K562 (cell line): ENCODE measurements at regions not wholly inside any gene's neighbourhood (a gene's known extent, or its start where the extent isn't known, plus 50 kb on each side); places are given as distances from the start of the nearest gene placed in this dataset.
A peak's percentile ranks its signal among the peaks of the same experiment; 100 is the strongest.

Experiments
- ATAC-seq: fragments of 200-7000 bp; cut with Tn5 transposase; 3 replicates; pipeline ENCODE4 v1.9.1; 2020; ENCODE audit warnings: moderate library complexity
- BruUV-seq: library from RNA; stranded (reverse); fragments of 400-500 nt; replicated peaks from 2 replicates; lab custom pipeline; 2021; lab: Mats Ljungman, UMichigan
- CTCF ChIA-PET: fragments of 300-600 bp; formaldehyde crosslinking; extraction: SDS; loops from one replicate; lab custom pipeline; 2021; ENCODE audit warnings: low intra/inter-chr PET ratio; lab: Yijun Ruan, JAX
- POLR2A ChIA-PET: fragments of 300-600, 350-650 bp; sonication (Branson Sonifier 250); formaldehyde crosslinking; extraction: SDS; loops from one replicate; lab custom pipeline; 2021; ENCODE audit warnings: antibody characterized with exemption, inconsistent platforms; lab: Yijun Ruan, JAX
- DNase-seq, 4 experiments: peaks; one replicate each; pipeline versions ENCODE4 v3.0.0 to v3.0.0-alpha.2; 2011 to 2018; ENCODE audit warnings: low spot score in 3 of 4, mixed read lengths in 3 of 4; ENCODE audit errors: extremely low read depth in 1 of 4
- FAIRE-seq: peaks from 2 replicates; lab custom pipeline; 2011; peaks lifted over from hg19 to GRCh38; lab: Jason Lieb, UNC
- H2AFZ ChIP-seq: 2 replicates; pipeline ENCODE4 v1.6.0; 2011; ENCODE audit warnings: low read depth, low read length, control low read depth, inconsistent platforms
- H3K27ac ChIP-seq: fragments of 200-600 bp; 3 replicates; pipeline ENCODE4 v1.8.0; 2011; ENCODE audit warnings: low read depth, mild to moderate bottlenecking, control low read depth, inconsistent platforms, low read length, moderate library complexity, mixed read lengths; ENCODE audit errors: extremely low read depth
- H3K27me3 ChIP-seq, 2 experiments: fragments of 300-600 bp in 1 of 2; 2 replicates in 1 of 2; 3 replicates in 1 of 2; pipeline versions ENCODE4 v1.6.0 to v1.8.0; 2011; ENCODE audit warnings: inconsistent platforms in 2 of 2, low read length in 2 of 2, mild to moderate bottlenecking in 1 of 2, mixed read lengths in 1 of 2, moderate library complexity in 1 of 2; ENCODE audit not compliant: control insufficient read depth in 2 of 2, insufficient read depth in 2 of 2
- H3K36me3 ChIP-seq: fragments of 300-600 bp; 3 replicates; pipeline ENCODE4 v1.8.0; 2011; ENCODE audit warnings: mild to moderate bottlenecking, low read length, inconsistent platforms; ENCODE audit not compliant: control insufficient read depth, insufficient read depth
- H3K4me1 ChIP-seq, 2 experiments: fragments of 200-600 bp in 1 of 2; replicated peaks in 1 of 2; 2 replicates in 1 of 2; 3 replicates in 1 of 2; pipeline versions ENCODE4 v1.5.1 to v1.8.0; 2011; ENCODE audit warnings: inconsistent platforms in 2 of 2, low read length in 2 of 2, mild to moderate bottlenecking in 1 of 2, mixed read lengths in 1 of 2, moderate library complexity in 1 of 2; ENCODE audit not compliant: control insufficient read depth in 2 of 2, insufficient read depth in 2 of 2
- H3K4me2 ChIP-seq: 2 replicates; pipeline ENCODE4 v1.6.1; 2011; ENCODE audit warnings: low read length, control low read depth, inconsistent platforms, mixed read lengths; ENCODE audit not compliant: insufficient read depth
- H3K4me3 ChIP-seq: fragments of 200-600 bp; sonication (generic), shearing (Covaris generic); 2 replicates; pipeline ENCODE4 v1.5.1; 2016; ENCODE audit warnings: control low read depth, inconsistent platforms
- H3K79me2 ChIP-seq: fragments of 200-600 bp; 3 replicates; pipeline ENCODE4 v1.8.0; 2011; ENCODE audit warnings: low read length, inconsistent platforms; ENCODE audit not compliant: control insufficient read depth, insufficient read depth
- H3K9ac ChIP-seq, 2 experiments: 2 replicates each; pipeline versions ENCODE4 v1.6.0 to v1.6.1; 2011; ENCODE audit warnings: low read depth in 2 of 2, low read length in 2 of 2, control low read depth in 1 of 2, inconsistent platforms in 1 of 2, mild to moderate bottlenecking in 1 of 2, mixed read lengths in 1 of 2; ENCODE audit not compliant: insufficient read depth in 1 of 2
- H3K9me1 ChIP-seq: one replicate; pipeline ENCODE4 v1.6.0; 2011; ENCODE audit warnings: inconsistent platforms, mild to moderate bottlenecking, low read length, moderate library complexity; ENCODE audit not compliant: control insufficient read depth, insufficient read depth
- H3K9me3 ChIP-seq: replicated peaks from 2 replicates; pipeline ENCODE4 v1.5.1; 2011; ENCODE audit warnings: low read depth, low read length, inconsistent platforms; ENCODE audit not compliant: control insufficient read depth, insufficient read depth
- H4K20me1 ChIP-seq: replicated peaks from 2 replicates; pipeline ENCODE4 v1.6.1; 2011; ENCODE audit warnings: low read length, inconsistent platforms, mixed read lengths; ENCODE audit not compliant: control insufficient read depth, insufficient read depth
- ATF3 ChIP-seq, 2 experiments: fragments of 450-650 bp in 1 of 2; sonication (generic) in 1 of 2; formaldehyde crosslinking in 1 of 2; IDR thresholded peaks in 1 of 2; conservative IDR thresholded peaks in 1 of 2; 2 replicates each; pipeline versions ENCODE4 v1.6.1 to v1.8.1; 2016 to 2023; ENCODE audit warnings: mild to moderate bottlenecking in 2 of 2, moderate library complexity in 2 of 2, inconsistent platforms in 1 of 2, missing genetic modification reagents in 1 of 2
- E2F4 ChIP-seq: sonication (generic); formaldehyde crosslinking; IDR thresholded peaks from 2 replicates; pipeline ENCODE4 v1.8.0; 2022; ENCODE audit warnings: mild to moderate bottlenecking, low read depth, missing genetic modification reagents
- PCBP2 ChIP-seq: fragments of 200-400 bp; formaldehyde crosslinking; IDR thresholded peaks from 2 replicates; pipeline ENCODE4 v1.6.1; 2018; ENCODE audit warnings: low read length, low read depth, mild to moderate bottlenecking, moderate library complexity; ENCODE audit not compliant: poor library complexity, severe bottlenecking
- SP1 ChIP-seq: sonication (generic); formaldehyde crosslinking; IDR thresholded peaks from 2 replicates; pipeline ENCODE4 v1.8.1; 2022; ENCODE audit warnings: mild to moderate bottlenecking, missing genetic modification reagents
- in situ Hi-C: fragments of 300-500 bp; cut with MboI; formaldehyde crosslinking; loops from 4 replicates; pipeline ENCODE4 v1.15.0; 2018; ENCODE audit warnings: inconsistent platforms, mixed read lengths
- intact Hi-C: fragments of 100-400 bp; cut with micrococcal nuclease; formaldehyde crosslinking; loops from 2 replicates; pipeline ENCODE4 v1.14.2; 2022

GRCh38 chr6:137808191-137808590 lies 58.9 kb upstream of the TNFAIP3 start:
- in situ Hi-C loops, result loop anchor here (10.0 kb wide), 1 partner anchor 137 kb away; no protein-coding TSS in a partner anchor
- no peak overlapping the region for H2AFZ ChIP-seq
- intact Hi-C loops, result no loop called here
- CTCF ChIA-PET, result no interaction called here
- 0 out of 2 replicates have a peak, but pooled peaks cover 1% of the 10 kb centered on the region for H3K9me3 ChIP-seq
- H3K27me3 ChIP-seq, result no peaks in the 10 kb centered on the region
- no peak for FAIRE-seq
- no peaks in the 10 kb centered on the region for H3K9me1 ChIP-seq
- no peak overlapping the region for H3K4me2 ChIP-seq
- H4K20me1 ChIP-seq, result no peaks in the 10 kb centered on the region
- no peaks in the 10 kb centered on the region for H3K79me2 ChIP-seq
- peak; percentile 37; the same call in 1 of the 2 replicates for TF ChIP-seq ATF3 (IDR thresholded peaks at IDR 0.05)
- TF ChIP-seq ATF3 (CRISPR knock-in tag; conservative IDR thresholded peaks at IDR 0.05), result no peak
- TF ChIP-seq PCBP2, result no peak
- no peak for TF ChIP-seq E2F4
- no peak for TF ChIP-seq SP1 (CRISPR knock-in tag)
- no peak overlapping the region for H3K4me3 ChIP-seq
- DNase-seq, result no peak
- H3K9ac ChIP-seq, result no peak overlapping the region
- no TSS peak for BruUV-seq
- no peak for ATAC-seq
- no peaks in the 10 kb centered on the region for H3K36me3 ChIP-seq
- POLR2A ChIA-PET, result no interaction called here
- H3K4me1 ChIP-seq, result peaks cover 14 to 25% of the 10 kb centered on the region in 2 experiments
- no peak overlapping the region for H3K27ac ChIP-seq
